GM18870 (cell line): ENCODE measurements at regions not wholly inside any gene's neighbourhood (a gene's known extent, or its start where the extent isn't known, plus 50 kb on each side); places are given as distances from the start of the nearest gene placed in this dataset.

Source experiments
- ATAC-seq: cut with Tn5 transposase; IDR thresholded peaks from one replicate; pipeline ENCODE4 v1.9.1; 2021; ENCODE audit warnings: moderate library complexity; ENCODE audit not compliant: unreplicated experiment

DNA sequence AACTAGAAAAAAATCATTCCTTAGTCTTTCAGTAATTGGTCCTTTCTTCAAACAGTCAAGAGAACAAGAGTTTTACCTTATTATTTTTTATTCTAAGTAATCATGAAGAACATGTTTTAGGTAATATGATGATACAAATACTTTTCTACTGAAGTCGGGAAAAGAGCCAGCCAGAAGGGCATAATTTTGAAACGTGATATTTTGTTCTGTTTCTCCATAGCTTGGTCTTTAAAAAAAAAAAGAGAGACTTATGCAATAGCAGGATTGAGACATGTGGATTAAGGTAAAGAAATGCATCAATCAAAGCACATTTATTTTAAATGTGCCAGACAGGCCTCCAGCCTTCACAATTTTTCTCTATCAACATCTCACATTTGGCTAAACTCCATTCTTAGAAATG is 1016.8 kb downstream of the CNTNAP5 start:
- ATAC-seq = no peak

DNA sequence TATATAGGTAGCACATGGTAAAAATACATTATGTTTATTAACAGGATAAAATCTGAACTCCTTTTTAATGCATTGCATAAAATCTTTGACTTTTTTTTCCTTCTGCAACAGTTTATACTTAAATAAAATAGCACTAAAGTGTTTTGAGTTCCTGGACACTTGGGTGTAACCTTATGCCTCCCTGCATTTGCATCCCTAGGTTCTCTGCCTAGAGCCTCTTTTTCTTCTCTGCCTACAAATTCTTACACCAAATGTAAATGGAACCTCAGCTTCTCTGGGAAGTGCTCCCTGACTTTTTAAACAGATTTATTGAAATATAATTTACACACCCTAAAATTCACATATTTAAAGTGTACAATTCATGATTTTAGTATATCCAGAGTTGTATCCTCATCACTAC is 1017.6 kb downstream of the CNTNAP5 start:
- no peak for ATAC-seq

DNA sequence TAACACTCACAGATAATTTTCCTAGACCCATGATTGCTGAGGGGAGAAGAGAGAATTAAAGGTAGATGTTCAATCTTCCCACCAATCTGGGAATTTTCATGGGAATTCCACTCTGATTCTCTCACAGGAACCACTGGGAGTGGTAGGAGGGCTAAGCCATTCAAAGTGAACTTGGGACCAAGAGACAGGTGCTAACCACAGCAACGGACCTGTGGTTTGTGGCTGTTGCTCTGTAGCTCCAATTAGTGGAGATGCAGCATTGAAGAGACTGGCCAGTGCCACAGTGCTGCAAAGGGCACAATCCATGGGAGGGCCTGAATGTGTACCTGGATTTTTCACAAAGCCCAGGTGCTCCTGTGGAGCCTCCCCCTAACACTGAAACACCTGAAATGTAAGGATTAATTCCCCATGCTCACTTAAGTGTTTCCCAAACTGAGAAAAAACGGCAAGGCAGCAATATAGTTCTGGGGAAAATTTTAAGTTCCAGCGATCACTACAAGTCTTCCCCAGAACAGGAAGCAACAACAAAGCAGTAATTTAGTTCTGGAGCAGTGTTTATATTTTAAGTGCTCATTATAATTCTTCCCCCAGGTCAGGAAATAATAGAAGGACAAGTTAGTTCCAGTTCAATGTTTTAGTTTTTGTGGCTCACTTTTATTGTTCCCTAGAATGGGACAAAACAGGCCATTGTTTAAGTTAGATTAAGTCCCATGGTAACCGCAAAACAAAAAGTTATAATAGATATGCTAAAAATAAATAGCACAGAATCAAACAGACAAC is 1045.8 kb downstream of the CNTNAP5 start:
- ATAC-seq = no peak

DNA sequence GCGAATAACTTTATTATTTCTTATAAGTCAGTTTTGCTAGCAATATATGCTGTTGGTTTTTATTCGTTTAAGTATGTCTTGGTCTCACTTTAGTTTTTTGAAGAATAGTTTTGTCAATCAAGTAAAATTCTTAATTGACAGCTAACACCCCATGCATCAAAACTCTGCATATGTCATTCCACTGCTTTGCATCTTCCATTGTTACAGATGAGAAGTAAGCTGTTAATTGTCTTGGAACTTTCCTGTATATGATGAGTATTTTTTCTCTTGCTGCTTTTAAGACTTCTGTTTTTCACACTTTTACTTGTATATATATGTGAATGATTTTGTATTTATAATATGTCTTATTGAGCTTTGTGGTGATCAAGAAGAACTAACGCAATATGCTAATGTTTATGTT is 1048.4 kb downstream of the CNTNAP5 start:
- ATAC-seq = no peak

DNA sequence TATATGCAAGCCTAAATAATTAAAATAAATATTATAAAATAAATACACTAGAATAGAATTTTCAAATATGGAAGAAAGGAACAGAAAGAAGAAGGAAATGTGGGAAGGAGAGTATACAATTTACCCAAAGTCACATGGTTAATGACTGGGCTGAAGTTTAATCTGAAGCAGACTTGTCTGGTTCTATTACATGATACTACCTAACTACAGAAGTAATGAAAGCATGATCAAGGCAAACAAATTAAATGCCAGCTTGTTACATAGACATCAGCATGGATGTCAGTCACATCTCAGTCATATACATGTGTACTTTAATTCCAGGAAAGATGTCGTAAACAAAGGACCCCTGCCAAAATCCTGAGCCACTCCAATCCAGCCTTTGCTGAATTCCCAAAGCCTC is 1060.8 kb downstream of the CNTNAP5 start:
- no peak for ATAC-seq

DNA sequence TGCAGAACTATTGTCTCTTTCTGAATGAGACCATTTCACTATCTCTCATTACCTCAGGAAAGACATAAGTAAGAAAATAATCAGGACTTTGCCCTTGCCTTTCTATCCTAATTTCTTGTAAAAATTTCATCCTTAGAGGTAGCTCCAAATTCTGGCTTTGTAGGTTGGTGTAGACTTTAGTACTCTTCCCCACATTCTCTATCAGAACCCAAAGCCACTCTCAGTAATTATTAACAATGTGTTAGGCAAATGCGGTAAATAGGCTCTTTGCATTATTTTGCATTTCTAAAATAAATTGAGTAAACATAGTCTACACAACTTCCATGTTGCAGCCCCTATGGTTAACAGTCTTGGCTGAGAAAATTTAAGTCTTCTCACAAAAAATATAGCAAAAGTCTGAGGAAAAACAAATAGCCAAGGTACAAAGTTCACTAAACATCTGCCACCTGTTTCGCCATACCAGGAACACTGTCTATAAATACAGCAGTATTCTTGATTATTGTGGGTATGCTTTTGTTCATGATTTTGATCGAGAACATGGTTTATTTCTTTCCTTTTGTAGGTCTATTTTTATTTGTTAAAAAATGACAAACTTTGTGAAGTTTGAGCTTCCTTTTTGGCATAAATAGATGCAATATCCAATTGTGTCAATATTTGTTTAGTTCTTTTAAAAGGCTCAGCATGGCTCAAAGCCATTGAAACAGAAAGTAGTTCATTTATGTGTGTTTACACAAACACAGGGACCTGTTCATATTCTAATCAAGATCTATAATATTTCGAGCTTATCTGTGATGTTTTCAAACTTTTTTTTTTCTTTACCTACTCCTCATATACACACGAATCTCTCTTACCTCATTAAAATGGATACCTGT is 1061.5 kb downstream of the CNTNAP5 start:
- peak; percentile 36 for ATAC-seq

DNA sequence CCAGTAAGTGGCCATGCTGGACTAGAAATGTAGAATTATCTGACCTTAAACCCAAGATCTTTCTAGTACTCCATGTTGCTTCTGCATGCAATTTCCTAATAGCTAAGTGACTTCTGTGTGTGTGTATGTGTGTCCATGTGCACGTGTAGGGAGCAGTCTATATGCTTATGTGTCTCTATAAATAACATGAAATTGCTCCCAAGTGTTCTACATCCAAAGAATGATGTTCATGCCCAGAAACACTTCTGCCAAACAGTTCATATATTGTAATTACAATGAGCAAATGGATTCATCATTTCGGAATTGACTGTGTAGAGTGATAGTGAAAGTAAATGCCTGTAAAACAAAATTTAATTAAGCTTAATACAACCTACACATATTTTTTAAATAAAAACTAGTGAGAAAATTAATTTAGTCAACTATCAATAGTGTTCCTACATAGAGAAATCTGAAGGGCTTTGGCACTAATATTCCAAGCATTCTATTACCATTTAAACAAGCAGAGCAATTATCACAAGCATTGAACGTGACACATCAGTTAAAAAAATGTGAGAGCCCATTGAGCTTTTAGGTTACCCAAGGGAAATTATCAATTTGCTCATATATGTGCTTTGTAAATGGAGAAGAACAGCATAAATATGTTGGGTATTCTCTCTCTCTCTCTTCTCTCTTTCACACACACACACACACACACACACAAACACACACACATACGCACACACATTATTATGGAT is 1067.4 kb downstream of the CNTNAP5 start:
- ATAC-seq = no peak

DNA sequence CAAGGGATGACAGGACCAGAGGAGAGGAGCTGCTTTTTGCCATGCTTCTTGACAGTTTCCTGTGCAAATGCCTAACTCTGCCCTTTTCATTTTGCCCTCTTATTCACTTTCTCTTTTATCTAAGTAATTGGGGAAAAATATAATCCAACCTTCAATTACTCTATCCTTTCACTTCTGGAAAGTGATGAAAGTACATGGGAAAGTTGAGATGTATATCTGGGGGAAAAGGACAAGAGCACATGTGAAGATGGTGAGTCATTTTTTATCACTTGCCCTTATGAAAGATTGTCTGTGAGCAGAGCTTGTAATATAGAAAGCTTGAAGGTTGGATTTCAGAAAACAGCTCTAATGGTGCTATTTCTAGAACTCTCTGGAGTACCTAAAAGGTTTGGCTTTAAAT is 1070.7 kb downstream of the CNTNAP5 start:
- ATAC-seq = no peak

DNA sequence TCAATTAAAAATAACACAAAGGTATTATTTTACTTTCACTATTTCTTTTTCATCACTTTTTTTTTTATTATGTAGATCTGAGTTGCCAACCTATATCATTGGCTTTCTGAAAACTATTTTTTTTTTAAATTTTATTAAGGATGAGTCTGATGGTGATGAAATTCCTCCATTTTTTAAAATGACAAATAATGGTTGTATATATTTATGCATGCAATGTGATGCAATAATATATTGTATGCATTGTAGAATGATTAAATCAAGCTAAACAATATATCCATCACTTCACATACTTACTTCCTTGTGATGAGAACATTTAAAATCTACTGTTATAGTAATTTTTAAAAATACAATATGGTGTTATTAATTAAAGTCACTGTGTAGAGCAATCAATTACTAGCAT is 1081.6 kb downstream of the CNTNAP5 start:
- no peak for ATAC-seq

DNA sequence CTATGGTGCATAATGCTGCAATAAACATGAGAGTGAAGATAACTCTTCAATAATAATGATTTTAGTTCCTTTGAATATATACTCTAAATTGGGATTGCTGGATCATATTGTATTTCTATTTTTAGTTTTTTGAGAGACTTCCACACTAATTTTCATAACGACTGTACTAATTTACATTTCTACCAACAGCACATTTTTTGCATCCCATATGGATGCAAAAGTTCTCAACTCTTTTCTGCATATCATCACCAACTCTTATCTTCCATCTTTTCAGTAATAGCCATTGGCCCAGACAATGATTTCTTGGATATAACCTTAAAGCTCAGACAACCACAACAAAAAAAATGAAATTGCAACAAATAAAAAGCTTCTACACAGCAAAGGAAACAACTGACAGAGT is 1082.4 kb downstream of the CNTNAP5 start:
- ATAC-seq = no peak

DNA sequence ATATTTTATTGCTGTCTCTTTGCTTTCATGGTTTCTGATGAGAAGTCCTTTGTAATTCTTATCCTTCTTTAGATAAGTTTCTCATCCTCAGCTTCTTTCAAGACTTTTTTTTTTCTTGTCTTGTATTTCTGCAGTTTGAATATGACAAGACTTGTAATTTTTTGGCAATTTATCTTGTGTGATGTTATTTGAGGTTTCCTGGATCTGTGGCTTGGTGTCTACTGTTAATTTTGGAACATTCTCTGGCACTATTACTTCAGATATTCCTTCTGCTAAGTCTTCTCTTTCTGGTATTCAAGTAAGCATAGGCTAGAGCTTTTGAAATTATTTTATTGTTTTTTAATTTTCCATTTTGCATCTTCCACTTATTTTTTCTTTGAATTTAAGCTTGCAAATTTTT is 1083.2 kb downstream of the CNTNAP5 start:
- no peak for ATAC-seq

DNA sequence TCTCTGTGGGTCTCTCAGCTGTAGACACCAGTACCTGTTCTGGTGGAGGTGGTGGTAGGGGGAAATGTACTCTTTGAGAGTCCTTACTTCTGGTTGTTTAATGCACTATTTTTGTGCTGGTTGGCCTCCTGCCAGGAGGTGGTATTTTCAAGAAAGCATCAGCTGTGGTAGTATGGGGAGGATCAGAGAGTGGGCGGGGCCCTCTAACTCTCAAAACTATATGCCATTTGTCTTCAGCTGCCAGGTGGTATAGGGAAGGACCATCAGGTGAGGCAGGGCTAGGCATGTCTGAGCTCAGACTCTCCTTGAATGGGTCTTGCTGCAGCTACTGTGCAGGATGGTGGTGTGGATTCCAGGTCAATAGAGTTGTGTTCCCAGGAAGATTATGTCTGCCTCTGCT is 1100.8 kb downstream of the CNTNAP5 start:
- ATAC-seq = no peak

DNA sequence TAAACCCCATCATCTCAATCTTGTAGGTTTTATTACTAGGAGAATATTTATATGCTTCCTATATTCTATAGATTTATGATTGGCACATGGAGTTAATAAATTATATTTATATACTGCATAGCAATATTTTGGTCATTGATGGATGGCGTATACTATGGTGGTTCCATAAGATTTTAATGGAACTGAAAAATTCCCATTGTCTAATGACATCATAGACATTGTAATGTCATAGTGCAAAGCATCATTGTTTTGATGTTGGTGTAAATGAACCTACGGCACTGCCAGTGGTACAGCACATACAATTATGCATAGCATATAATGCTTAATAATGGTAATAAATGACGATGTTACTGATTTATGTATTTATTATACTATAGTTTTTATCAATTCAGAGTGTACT is 1135.9 kb downstream of the CNTNAP5 start:
- ATAC-seq = no peak

DNA sequence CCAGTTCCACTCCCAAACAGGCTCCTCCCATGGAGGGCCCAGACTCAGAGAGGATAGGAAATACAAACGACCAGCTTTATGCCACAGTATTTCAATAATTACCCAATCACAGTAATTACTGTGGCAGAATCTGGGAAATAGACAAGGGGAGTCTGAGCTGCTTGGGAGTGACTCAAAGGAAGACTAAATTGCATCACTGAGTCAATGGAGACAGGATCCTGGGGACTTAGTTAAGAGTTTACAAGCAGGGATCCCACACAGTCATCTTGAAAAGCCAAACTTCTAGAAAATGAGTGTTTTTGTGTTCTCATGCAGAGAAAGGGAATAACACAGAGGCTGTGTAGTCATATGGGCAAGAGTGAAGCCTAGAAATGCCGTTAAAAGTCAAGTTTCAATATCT is 1142.1 kb downstream of the CNTNAP5 start:
- no peak for ATAC-seq

DNA sequence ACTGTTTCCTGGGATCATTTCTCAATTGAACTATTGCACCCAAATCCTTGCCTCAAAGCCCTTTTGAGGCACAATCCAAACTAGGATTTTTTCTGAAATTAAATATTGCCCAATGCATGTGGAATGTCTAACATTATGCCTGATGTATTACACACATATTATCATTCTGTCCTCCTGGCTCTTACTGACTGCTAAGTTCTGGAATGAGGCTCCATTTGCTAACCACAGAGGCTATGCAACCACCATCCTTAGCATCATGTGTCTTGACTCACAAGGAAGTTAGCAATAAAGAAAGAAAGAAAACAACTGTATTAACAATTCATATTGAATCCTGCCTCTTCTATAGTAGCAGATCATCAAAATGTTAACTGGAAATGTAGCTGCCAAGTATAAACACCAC is 1142.7 kb downstream of the CNTNAP5 start:
- no peak for ATAC-seq

DNA sequence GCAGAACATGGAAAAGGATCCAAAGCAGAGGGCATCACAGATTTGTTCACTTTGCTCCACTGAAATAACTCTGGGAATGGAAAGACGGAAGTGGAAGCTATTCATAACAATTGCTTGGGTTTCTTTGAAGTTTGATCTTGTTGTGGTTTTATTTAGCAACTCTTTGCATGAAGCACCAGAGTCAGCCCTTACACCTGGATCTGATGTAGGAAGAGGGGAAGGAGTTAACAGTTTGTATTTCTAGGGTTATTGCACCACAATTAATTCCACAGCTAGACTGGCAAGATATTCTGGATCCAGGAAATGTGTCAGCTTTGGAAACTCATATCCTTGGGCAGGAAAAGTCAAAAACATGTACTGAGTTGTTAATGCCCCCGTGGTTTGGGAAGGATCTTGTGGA is 1143.4 kb downstream of the CNTNAP5 start:
- ATAC-seq = no peak

DNA sequence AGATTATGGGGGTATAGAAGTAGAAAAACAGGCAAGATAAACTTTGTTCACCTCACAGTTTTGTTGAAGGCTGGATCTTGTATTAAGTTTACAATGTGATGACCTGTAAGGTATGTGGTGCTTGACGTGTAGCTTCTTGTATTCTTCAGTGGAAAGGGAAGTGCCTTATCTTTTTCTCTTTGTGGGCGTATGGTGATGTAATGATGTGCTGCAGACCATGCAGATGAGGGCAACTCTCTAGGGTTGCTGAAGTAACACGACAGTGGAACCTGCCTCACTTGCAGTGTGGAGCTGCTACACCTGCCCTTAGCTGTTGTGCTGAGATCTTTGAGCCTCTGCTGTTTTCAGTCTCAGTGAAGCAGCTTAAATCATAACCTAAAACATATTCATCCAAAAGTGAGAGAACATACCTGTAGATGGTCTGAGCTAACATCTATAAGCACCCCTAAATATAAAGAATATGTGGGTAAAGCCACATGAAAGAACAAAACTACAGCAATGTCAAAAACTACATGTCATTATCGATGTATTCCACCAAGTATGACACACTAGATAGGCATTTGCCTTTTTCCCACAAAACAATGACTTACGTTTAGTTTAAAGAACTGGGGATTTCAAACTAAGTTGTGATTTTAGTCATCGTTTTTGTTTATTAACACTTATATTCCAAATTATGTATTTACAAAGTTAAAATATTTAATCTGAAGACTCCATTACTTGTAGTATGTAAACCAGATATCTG is 1144.1 kb downstream of the CNTNAP5 start:
- ATAC-seq = no peak

DNA sequence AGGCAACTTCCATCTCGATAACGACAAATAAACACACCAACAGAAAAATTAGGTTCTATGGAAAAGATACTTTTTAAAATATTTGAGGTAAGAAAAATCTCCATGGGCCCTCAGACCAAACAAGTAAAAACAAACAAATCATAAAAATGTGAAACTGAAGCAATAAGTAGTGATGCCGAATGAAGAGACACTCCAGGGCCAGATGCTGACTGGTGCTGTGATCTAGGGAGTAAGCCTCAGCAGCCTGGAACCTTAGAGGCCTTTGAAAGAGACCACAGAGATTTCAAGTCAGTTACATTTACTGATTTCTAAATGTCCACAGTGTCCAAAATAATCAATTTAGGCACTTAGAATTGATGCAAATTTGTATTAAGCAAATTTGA is 1144.7 kb downstream of the CNTNAP5 start:
- ATAC-seq = no peak

DNA sequence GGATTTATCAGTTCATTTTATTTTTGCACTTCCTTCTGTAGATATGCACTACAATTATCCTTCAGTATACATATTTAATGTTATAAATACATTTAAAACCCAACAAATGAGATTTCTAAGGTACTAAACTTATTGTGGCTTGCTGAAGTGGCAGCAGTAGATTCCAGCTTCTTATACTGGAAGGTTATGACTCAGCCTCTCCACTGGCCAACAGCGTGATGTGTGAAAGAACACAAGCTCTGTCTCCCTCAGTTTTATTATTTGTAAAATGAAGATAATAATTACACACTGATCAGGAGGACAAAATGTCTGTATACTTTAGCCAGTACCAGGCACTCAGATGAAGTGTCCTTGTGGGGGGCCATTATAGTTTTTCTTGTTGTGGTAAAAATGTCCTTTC is 1147.1 kb downstream of the CNTNAP5 start:
- no peak for ATAC-seq

DNA sequence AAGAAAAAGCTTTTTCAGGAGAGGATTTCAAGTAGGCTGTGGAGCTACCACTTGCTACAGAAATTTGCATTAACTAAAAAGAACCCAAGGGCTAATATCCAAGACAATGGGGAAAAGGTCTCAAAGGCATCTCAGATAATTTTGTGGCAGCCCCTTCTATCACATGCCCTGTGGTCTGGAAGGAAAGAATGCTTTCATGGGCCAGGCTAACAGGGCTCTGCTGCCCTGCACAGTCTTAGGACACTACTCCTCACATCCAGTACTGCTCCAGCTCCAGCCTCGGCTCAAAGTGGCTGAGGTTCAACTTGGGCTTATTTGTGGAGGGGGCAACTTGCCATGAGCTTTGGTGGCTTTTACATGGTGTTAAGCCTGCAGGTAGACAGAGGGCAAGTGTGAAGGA is 1150.3 kb downstream of the CNTNAP5 start:
- ATAC-seq = no peak

DNA sequence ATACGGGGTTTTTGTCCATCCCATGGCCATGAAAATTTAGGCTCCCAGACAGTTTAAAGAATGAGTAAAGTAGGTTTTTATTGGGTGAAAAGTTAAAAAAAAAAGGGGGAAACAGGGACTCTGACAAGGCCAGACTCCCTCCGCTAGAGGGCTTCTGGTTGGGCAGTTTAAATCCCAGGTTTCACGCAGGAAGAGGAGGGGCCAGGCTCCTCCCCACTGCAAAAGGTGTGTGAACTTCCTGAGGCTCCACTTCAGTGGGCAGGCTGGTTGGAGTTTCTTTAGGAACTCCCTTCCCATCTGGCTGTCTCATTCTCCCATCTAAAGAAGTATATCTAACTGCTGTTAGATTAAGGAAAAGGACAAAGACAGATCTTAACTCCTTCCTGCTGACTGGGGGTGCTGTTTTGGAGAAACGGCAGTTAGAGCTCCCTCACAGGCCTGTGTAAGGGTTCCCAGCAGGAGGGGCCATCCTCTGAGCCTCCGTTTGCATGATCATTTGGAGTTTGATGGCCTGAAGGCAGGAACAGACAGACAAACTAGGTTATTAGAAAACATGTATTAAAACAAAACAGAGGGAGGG is 1160.7 kb downstream of the CNTNAP5 start:
- ATAC-seq = no peak
